NCI-H2171 (cell line): ENCODE measurements at regions not wholly inside any gene's neighbourhood (a gene's known extent, or its start where the extent isn't known, plus 50 kb on each side); places are given as distances from the start of the nearest gene placed in this dataset.
"Not testable (repeated sequence)": the region's sequence is repeated elsewhere in the genome, so short reads cannot be mapped to it uniquely, and the experiment has no call there.

Experiments
- DNase-seq: peaks from one replicate; lab custom pipeline; 2025; lab: John Stamatoyannopoulos, UW

DNA sequence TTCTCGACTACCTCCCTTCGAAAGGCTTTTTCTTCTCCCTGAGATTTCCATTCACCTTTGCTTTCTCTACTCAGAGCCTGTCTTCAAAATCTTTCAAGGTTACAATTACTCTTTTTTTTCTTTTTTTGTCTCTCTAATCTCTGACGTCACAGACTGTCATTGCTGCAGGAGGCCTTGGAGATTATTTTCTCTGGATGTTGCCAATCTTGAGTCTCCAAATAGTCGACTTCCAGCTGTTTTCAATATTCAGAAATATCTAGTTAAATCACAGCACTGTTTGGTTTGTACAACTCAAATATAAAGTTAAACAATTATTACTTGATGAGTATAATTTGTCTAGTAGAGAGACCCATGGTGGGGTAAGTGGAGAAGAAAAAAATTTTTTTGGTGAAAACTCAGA lies 359.0 kb upstream of the BOD1L1 start:
- no peak for DNase-seq

DNA sequence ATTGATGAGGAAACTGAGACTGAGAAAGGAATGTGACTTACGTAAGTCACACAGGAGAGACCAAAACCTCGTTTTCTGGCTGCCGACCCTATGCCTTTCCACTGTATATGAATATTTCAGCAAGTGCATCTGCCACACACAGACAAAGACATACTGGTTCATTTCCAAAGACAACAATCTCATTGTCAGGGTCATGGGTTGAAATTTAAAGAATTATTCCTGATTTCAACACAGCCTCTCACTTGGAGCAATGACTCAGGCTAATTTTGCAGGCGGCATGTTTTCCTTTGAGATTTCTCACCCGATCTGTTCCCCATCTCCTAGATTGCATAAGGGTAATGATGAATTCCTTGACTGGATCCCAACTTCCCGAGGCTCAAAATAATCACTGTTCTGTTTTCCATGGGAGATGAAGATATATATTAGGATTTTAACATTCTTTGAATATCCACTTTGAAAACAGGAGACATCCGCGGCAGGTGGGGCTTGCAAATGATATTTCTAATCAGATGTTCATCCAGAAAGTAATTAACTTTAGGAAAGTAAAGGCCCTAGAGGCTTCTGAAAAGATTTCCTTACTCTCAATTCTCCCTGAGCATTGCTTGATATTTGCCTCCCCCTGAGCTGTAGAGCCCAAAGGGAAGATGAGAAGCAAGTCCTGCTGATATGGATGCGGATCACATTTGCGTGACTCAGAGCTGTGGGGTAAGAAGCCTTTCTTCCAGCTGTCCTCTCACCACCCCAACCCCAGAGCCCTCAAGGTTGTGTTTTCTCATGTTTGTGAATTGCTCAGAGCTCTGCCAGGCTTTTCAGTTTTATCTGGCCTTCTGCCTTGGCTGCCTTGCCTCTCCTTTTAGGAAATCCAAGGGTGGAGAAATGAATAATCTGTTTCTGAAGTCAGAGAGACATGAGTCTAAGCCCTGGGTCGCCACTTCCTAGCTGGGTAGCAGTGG lies 361.1 kb upstream of the BOD1L1 start:
- no peak for DNase-seq

DNA sequence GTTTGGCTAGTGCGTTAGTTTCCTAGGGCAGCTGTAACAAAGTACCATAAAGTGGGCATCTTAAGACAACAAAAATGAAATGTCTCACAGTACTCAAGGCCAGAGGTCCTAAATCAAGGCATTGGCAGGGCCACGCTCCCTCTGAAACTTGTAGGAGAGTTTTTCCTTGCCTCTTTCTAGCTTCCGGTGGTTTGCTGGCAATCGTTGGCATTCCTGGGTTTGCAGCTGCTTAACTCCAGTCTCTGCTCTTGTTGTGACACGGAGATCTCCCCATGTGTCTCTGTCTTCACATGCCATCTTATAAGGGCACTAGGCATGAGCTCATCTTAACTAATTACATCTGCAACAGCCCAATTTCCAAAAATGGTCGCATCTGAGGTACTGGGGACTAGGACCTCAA lies 362.0 kb upstream of the BOD1L1 start:
- no peak for DNase-seq

DNA sequence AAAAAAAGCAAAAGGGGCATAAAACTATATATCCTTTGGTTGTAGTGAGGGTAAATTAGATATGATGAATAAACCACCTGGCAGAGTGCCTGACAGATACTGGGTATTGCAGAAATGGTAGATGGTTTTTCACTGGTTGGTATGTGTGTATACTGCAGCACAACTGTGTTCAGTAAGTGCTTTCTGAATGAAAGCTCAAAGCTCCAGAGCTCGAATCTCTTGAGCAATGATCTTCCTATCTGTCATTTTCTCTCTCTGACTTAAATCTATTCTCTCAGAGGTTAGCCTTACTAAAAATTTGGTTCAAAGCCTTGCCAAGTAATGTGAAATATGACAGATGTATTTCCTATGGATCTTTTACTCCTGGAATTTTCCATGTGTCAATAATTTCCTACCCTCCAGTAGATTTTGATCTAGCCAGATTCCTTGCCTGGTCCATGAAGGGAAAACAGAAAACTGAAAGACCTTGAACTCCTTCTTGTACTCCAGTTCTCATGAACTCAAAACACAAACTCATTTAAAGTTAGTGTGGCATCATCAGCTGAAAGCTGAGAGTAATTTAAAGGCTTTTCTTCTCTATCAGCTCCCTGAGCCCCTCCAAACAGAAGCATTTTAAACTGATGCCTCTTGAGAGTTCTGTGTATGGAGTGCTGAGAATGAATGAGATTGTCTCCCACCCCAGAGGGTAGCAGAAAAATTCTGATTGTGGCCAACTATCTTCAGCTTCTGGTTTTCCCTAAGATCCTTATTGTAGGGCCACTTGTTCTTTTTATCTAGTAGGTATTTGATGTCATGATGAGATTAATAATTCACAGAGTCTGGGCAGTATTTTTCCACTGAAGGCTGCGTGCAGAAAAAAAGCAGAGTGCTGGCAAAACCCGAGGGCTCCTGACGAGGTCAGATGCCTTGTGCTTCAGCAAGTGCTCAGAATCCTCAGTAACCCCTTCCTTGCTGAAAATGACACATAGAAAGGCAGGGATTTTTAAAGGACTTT lies 363.4 kb upstream of the BOD1L1 start:
- DNase-seq = no peak

DNA sequence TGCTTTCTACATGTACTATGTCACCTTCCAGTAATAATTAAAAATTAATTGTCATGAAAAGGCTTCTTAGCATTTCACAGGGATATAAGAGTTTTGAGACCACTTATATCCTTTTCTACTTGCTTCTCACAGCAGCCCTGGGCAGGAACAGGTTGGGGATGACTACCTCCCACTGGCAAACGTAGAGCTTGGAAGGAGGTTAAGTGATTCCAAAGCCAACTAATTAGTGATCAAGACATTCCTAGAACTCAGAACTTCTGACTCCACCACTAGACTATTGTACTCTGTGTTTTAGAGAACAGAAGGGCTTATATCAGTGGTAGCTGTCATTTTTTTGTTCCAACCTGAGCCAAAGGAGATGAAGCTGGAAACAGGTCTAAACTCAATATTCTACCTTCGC lies 364.5 kb upstream of the BOD1L1 start:
- no peak for DNase-seq

DNA sequence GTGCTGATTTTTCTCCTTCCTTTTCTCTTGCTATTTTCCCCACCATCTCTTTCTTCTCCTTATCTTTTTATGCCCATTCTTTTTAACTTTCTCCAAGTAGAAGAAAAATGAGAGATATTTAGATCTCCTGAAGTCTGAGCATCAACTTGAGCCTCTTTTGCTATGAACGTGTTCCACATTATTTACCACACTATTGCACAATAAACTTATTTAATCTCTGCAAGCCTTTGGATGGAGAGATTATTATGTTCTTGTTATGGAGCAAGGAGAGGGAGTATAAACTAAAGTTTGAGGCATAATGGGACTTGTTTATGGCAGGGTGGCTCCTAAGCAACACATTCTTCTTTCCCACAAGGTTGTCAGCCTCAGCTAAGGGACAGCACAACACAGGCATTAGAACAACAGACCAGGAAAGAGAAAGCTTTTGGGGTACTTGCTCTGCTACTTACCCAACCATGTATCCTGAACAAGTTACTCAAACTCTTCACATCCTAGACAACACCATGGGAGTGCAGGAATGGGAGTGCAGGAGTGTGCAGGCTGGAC lies 365.5 kb upstream of the BOD1L1 start:
- DNase-seq = no peak

DNA sequence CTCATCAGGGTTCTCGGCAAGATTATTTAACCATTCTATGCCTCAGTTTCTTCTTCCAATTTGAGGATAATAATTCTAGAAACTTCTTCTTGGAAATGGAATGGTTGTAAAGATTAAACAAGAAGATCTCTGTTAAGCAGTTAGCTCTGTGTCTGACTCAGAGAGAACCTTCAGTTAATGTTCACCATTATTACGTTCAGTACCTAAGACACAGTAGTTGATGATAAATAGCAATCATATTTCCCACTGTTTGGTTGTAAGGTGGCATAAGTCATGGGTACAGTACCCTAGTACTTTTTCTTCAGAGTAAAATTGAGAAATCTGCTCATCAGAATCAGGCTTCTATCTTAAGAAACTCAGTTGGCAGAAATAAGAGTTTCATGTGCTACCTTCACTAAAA lies 366.5 kb upstream of the BOD1L1 start:
- DNase-seq = no peak

DNA sequence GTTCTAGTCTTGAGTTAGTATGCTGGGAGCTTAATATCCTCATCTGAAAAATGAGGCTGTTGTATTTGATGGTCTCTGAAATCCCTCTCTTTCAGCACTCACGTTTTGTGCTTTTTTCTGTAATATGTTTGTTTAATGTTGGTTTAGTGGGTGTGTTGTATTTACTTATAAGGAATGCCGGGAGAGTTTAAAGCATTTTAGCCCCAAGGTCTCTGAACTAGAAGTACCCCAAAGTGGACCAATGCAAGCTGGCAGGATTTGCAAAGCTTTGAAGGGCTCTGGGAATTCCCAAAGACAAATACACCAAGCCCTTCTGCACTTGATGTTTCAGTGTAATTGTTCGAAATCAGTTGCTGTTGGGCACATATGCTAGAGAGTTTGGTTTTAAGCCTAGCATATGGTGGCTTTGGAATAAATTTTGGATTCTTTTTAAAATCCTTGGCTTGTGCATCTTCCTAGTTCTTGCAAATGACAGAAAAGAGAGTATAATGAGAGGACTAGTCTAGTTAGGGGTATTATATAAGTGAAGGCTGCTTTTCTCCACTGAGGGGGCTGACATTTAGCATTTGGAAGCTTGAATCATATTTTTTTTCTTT lies 371.4 kb upstream of the BOD1L1 start:
- DNase-seq = no peak

DNA sequence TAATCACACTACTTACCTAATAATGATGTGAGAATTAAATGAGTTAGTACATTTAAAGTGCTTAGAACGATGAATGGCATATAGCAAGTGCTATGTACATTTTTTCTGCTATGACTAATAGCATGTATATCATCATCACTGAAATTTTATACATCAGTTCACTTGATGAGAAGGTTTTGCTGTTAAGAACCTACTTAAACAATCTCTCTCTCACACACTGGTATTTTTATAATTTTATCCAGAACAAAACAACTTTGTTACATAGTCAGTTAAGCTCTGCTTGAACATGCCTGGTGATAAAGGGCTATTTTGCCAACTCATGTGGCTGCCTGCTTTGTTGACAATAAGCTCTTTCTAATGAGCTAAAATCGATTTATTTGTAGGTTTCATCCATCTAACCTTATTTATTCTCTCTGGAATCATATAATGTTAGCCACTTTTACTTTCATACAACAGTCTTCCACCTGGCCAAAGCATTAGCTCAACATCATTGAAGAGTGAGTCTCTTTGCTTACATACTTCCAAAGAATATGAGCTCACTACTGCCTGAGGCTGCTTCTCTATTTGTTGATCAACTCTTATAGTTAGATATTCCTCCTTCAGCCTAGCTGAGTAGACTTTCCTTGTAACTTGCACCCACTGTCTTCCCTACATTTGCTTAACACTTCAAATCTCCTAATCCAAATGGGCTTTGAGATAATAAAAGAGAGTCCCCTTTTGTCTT lies 372.7 kb upstream of the BOD1L1 start:
- no peak for DNase-seq

DNA sequence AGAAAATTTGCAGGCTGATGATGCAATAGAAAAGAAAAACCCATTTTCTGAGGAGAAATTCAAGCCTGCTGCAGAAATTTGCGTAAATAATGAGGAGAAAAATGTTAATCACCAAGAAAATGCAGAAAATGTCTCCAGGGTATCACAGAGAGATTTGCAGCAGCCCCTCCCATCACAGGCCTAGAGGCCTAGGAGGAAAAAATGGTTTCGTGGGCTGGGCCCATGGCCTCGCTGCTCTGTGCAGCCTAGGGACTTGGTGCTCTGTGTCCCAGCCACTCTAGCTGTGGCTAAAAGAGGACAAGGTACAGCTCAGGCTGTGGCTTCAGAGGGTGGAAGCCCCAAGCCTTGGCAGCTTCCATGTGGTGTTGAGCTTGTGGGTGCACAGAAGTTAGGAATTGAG lies 374.8 kb upstream of the BOD1L1 start:
- DNase-seq = not testable (repeated sequence)

DNA sequence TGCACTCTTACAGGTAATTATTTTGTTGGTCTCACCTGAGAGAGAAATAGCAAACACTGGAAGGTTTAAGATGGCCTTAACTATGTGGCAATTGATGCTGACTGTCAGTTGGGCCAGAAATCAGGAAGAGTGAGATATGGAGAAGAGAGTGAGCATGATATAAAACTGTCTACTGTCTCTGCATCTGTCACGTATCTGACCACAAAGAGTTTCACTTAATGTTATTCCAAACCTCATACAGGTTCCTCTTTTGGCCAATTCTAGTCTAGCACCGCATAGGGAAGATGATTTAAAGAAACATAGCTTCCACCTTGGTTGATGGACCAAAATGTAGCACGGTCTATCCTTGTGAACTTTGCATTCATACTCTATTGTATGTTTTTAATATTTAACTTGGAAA lies 381.0 kb upstream of the BOD1L1 start:
- no peak for DNase-seq

DNA sequence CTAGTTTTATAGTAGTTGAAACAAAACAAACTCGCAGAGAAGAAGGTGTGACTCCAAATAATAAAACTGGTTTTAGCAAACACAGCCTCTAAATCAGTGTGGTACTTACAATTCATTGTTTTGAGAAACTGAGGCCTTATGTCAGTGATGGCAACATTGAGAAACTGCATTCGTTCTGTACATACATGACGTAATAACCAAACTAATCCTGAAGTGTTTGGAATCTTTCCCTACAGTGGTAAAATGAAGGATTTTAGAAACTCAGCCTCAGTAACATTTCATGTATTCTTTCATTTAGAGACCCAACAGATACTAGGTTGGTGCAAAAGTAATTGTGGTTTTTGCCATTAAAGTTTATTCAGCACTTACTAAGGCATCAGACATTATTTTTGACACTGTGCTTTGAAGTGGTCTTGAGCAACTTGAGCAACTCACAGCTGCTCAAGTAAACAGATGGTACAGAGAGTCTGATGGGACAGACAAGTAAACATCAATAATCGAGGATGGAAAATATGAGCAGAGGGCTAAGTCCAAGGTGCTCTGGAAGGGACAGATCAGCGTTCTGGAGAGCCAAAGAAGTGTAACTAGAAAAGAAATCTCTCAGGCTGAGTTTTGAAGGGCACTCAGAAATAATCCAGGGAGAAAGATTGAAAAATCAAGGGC lies 390.8 kb upstream of the BOD1L1 start:
- DNase-seq = no peak

DNA sequence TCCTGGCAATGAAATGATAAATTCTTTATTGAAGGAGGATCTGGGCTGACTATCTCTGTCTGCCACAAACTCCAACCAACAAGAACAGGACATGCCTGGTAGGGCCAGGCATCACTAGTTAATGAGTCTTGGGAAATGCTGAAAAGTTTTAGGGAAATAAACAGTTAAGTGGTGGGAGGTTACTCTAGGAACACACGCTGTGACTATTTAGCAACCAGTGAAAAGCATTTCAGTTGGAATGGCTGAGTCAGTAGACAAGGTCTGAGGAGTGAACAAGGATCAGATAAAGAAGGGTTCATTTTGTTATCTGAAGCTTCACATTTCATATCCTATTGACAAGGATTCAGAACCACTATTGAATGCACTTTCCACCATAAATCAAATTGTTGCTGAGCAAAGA lies 394.9 kb upstream of the BOD1L1 start:
- no peak for DNase-seq

DNA sequence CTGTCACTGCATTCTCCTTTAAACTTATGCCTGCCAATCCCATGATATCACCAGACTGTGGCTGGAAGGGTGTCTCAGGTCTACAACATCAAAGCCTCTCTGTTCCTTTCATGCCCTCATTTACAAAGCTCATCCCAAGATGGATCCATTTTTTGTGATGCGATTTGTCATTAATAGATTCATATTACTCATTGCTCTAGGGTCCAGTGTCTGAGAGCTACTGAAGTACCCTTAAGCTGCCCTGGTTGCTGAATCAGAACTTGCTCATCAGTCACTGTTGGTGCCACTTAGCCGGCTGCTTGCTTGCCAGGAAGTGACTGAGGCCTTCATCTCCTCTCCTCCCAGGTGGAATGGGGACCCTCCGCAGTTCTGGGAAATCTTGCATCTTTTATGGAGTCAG lies 395.5 kb upstream of the BOD1L1 start:
- DNase-seq = no peak

DNA sequence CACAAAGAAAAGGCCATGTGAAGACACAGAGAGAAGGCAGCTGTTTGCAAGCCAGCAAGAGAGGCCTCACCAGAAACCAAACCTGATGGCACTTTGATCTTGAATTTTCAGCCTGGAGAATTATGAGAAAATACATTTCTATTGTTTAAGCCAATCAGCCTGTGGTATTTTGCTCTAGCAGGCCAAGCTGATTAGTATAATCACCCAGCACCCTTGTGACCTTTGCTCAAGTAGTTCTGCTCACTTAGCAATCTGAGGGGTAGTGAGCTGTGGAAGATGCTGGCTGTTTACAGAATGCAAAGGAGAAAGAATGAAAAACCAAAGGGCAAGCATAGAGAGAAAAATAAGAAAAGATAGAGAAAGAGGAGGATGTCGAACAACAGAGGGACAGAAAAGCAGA lies 396.4 kb upstream of the BOD1L1 start:
- no peak for DNase-seq

DNA sequence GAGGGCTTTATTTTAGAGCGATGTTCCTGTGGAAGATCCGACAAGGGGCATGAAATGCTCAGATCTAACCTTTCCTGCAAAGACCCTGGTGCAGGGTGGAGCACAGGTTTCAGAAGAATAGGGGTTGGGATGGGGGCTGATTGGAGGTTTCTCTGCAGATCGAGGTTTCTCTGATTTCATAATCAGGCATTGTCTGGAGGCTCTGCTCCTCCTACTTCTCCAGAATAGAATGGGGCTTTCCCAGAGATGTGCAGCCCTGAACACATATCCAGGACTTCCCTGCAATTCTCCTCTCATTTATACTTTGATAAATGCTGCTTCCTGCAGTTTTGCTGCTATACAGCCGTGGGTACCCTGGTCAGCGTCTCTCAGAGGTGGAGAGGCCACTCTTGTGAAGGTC lies 397.6 kb upstream of the BOD1L1 start:
- no peak for DNase-seq

DNA sequence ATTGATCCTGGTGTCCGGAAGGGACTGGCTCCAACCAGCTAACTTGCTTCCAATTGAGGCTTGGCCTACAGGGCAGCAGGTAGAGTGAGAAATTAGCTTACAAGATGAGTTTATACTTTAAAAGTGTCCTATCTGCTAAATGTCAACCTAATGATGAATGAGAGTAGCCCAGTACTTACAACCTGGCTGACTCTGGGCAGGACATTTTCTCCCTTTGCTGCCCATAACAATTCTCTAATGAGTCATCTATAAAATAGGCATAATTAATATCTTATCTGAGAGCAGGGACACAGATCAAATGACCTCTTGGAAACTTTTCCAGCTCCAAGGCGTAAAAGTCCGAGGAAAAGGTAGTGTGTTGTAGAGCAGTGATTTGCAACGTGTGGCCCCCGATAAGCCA lies 398.4 kb upstream of the BOD1L1 start:
- no peak for DNase-seq

DNA sequence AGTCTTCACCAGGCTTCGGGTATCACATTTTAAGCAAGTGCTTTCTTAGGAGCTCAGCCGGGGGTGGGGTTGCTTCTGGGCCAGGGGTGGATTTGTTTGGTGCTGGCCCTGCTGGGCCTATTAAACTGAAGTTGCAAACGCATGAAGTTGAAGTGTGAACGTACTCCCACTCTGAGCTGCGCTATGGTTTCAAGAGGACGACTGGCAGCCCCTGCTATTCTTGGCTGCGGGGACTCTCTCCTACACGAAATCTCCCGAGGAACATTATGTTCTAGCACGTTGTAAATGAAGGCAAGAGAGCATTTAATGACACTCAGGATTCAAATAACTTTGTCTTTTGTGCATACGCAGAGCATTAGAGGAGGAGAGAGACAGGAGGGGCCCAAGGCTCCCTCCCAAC lies 401.3 kb upstream of the BOD1L1 start:
- DNase-seq = no peak

DNA sequence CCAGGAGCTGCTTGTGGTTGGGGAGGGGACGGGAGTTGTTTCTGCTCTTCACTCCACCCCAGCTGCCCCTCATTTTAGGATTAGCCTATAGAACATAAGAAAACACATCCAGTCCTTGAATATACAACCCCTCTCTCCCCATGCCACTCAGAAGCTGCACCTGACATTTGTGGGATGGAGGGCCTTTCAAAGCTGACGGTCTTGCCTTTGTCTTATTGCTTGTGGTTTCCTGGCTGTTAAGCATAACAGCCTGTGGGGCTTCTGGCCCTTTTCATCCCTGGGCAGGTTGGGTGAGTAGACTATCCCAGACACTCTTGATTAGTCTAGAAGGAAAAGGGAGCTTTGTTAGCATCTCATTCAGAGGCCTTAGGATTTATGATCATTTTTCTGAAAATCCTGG lies 407.6 kb upstream of the BOD1L1 start:
- no peak for DNase-seq

DNA sequence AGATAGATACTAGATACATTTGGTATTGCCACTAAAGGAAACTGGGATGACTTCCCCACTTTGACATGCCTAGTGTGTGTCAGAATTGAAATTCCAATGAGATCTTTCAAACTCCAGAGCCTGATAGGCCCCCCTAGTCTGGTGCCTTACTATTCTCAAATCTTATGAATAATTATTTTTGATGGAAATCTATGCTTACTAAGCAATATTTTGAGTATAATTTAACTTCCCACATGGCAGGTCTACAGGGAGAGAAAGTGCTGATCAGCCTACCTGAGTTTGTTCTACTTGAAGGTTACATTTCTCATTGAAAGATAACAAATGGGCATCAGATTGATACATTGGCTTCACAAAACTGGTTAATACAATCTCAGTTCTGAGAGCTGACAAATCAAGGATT lies 415.7 kb upstream of the BOD1L1 start:
- no peak for DNase-seq

DNA sequence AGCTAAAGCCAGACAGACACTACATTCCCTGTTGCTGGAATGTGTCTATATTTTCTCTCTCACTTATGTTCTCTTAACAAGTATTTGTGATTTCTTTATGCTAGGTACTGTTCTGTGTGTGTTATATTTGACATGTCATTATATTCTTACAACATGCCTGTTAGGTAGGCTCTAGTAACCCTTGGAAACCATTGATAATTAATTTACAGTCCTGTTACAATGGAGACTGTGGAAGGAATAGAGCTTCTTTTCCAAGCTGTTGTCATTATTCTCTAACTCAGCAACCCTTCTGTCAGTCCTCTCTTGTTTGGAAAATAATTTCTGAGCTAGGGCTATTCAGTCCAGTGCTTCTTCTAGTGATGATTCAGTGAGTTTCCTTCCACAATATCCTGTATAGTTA lies 419.1 kb upstream of the BOD1L1 start:
- DNase-seq = no peak
